ENCODE measurements at regions not wholly inside any gene's neighbourhood (a gene's known extent, or its start where the extent isn't known, plus 50 kb on each side); places are given as distances from the start of the nearest gene placed in this dataset.
"Not testable (repeated sequence)": the region's sequence is repeated elsewhere in the genome, so short reads cannot be mapped to it uniquely, and the experiment has no call there.

DNA sequence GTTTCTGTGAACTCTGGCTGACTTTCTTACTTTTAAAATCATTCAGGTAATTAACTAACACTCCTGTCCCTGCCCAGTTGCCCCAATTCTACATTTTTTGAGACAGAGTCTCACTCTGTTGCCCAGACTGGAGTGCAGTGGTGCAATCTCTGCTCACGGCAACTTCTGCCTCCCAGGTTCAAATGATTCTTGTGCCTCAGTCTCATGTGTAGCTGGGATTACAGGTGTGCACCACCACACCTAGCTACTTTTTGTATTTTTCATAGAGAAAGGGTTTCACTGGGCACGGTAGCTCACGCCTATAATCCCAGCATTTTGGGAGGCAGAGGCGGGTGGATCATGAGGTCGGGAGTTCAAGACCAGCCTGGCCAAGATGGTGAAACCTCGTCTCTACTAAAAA, 66.2 kb upstream of the MED13 start:
- not testable (repeated sequence) for TF ChIP-seq SUZ12 (IDR thresholded peaks at IDR 0.05; ENCODE audit: extremely low read depth, insufficient read depth, insufficient read length); ZNF274 (IDR thresholded peaks at IDR 0.05; ENCODE audit: low read depth, low read length)
